ENCODE measurements at regions not wholly inside any gene's neighbourhood (a gene's known extent, or its start where the extent isn't known, plus 50 kb on each side); places are given as distances from the start of the nearest gene placed in this dataset.

GRCh38 chr19:28388988-28389387 is 824.0 kb downstream of the UQCRFS1 start:
- DNase-seq (no peak), ATAC-seq (no peak)
- intact Hi-C loops (cut with DNase I) = no loop called here
- Histone ChIP-seq H3K36me3 (no peaks in the 10 kb centered on the region), H3K27ac (no peak overlapping the region), H3K4me1 (no peaks in the 10 kb centered on the region), H3K4me3 (no peak overlapping the region), H3K27me3 (no peaks in the 10 kb centered on the region), H3K9me3 (no peaks in the 10 kb centered on the region)
- 28% methylated on average over 3 of the region's 3 CpGs for WGBS (ENCODE audit: insufficient coverage, low coverage, low lambda C conversion rate, missing lambda C conversion rate)
- TF ChIP-seq POLR2A (IDR thresholded peaks at IDR 0.05) (no peak), CTCF (IDR thresholded peaks at IDR 0.05) (no peak)

GRCh38 chr19:28387507-28387906 is 825.4 kb downstream of the UQCRFS1 start:
- ATAC-seq = no peak
- 46% methylated on average over 4 of the region's 4 CpGs for WGBS (ENCODE audit: insufficient coverage, low coverage, low lambda C conversion rate, missing lambda C conversion rate)
- Histone ChIP-seq H3K27ac (no peak overlapping the region), H3K9me3 (no peaks in the 10 kb centered on the region), H3K27me3 (no peaks in the 10 kb centered on the region), H3K4me3 (no peak overlapping the region), H3K36me3 (no peaks in the 10 kb centered on the region), H3K4me1 (no peaks in the 10 kb centered on the region)
- intact Hi-C loops (cut with DNase I) = no loop called here
- TF ChIP-seq POLR2A (IDR thresholded peaks at IDR 0.05) (no peak), CTCF (IDR thresholded peaks at IDR 0.05) (no peak)
- no peak for DNase-seq

GRCh38 chr19:28386470-28386869 is 826.5 kb downstream of the UQCRFS1 start:
- WGBS (ENCODE audit: insufficient coverage, low coverage, low lambda C conversion rate, missing lambda C conversion rate) = 64% methylated on average over 5 of the region's 6 CpGs
- no peaks in the 10 kb centered on the region for H3K9me3 ChIP-seq
- H3K27me3 ChIP-seq = no peaks in the 10 kb centered on the region
- H3K4me1 ChIP-seq = no peaks in the 10 kb centered on the region
- no peak overlapping the region for H3K27ac ChIP-seq
- no peaks in the 10 kb centered on the region for H3K36me3 ChIP-seq
- DNase-seq (no peak), ATAC-seq (no peak)
- no peak overlapping the region for H3K4me3 ChIP-seq
- intact Hi-C loops (cut with DNase I) = no loop called here
- no peak for TF ChIP-seq CTCF (IDR thresholded peaks at IDR 0.05)
- TF ChIP-seq POLR2A (IDR thresholded peaks at IDR 0.05) = no peak

- TF ChIP-seq POLR2A (IDR thresholded peaks at IDR 0.05) (no peak), CTCF (IDR thresholded peaks at IDR 0.05) (no peak)
- Histone ChIP-seq H3K27me3 (no peaks in the 10 kb centered on the region), H3K4me3 (no peak overlapping the region), H3K9me3 (no peaks in the 10 kb centered on the region), H3K36me3 (no peaks in the 10 kb centered on the region), H3K4me1 (no peaks in the 10 kb centered on the region), H3K27ac (no peak overlapping the region)
- 6% methylated on average over 3 of the region's 3 CpGs for WGBS (ENCODE audit: insufficient coverage, low coverage, low lambda C conversion rate, missing lambda C conversion rate)
- no peak for ATAC-seq
- no peak for DNase-seq
- intact Hi-C loops (cut with DNase I) = no loop called here
Observed at GRCh38 chr19:28386066-28386465, 826.9 kb downstream of the UQCRFS1 start.

- Histone ChIP-seq H3K4me1 (no peaks in the 10 kb centered on the region), H3K9me3 (no peaks in the 10 kb centered on the region), H3K27me3 (no peaks in the 10 kb centered on the region), H3K36me3 (no peaks in the 10 kb centered on the region), H3K4me3 (no peak overlapping the region), H3K27ac (no peak overlapping the region)
- 33% methylated on average over 9 of the region's 9 CpGs for WGBS (ENCODE audit: insufficient coverage, low coverage, low lambda C conversion rate, missing lambda C conversion rate)
- ATAC-seq (no peak), DNase-seq (no peak)
- intact Hi-C loops (cut with DNase I) = no loop called here
- TF ChIP-seq POLR2A (IDR thresholded peaks at IDR 0.05) (no peak), CTCF (IDR thresholded peaks at IDR 0.05) (no peak)
Observed at GRCh38 chr19:28377077-28377476, 835.9 kb downstream of the UQCRFS1 start.
